ENCODE measurements at regions not wholly inside any gene's neighbourhood (a gene's known extent, or its start where the extent isn't known, plus 50 kb on each side); places are given as distances from the start of the nearest gene placed in this dataset.

DNA sequence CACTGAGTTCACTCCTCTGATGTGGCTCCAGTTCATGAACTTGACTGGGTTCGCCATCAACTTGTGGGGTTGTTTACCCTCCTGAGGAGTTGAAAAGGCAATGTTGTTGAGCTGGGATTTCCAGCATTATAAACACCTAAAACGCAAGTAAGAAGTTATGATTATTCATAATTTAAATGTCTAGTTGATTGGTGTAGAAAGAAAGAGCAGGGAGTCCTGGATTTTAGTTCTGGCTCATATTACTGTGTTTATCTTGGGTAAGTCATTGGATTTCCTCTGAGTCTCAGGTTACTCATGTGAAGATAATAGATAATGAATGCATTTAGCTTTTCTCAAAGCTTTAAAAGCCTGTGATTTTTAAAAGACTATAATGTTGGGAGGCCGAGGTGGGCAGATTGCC, 438.0 kb upstream of the CDH20 start:
- Histone ChIP-seq H2BK12ac (ENCODE audit: insufficient read length, low read depth, low read length) (no peak overlapping the region), H3K18ac (ENCODE audit: insufficient read length, low read depth, low read length) (no peak overlapping the region), H3K23ac (ENCODE audit: insufficient read length, low read depth, low read length) (no peak overlapping the region), H3K79me1 (ENCODE audit: insufficient read depth, low read depth, low read length, poor library complexity, severe bottlenecking) (no peaks in the 10 kb centered on the region), H4K8ac (replicated peaks; ENCODE audit: insufficient read length, low read depth, low read length) (no peak overlapping the region), H3K9me3 (ENCODE audit: control insufficient read depth, low read depth, low read length) (no peaks in the 10 kb centered on the region), H3K4me2 (ENCODE audit: insufficient read depth, insufficient read length, low read length) (no peak overlapping the region), H4K5ac (ENCODE audit: insufficient read length, low read depth, low read length) (no peak overlapping the region), H3T11ph (ENCODE audit: low read length) (no peak overlapping the region), H3K4me1 (ENCODE audit: insufficient read depth, low read length) (no peaks in the 10 kb centered on the region), H2AFZ (ENCODE audit: low read length) (no peak overlapping the region), H4K20me1 (ENCODE audit: control insufficient read depth, insufficient read depth, insufficient read length) (no peaks in the 10 kb centered on the region), H3K27ac (ENCODE audit: insufficient read length, low read depth, low read length) (no peak overlapping the region), H3K79me2 (ENCODE audit: insufficient read depth, low read length) (no peaks in the 10 kb centered on the region), H3K4ac (ENCODE audit: low read depth, low read length) (no peak overlapping the region), H3K14ac (ENCODE audit: insufficient read depth, low read length) (no peak overlapping the region), H3K9ac (ENCODE audit: extremely low read depth, insufficient read length, low read length) (no peak overlapping the region), H3K27me3 (ENCODE audit: insufficient read depth, low read length) (no peaks in the 10 kb centered on the region), H2BK5ac (ENCODE audit: insufficient read length, low read length) (no peak overlapping the region), H3K56ac (ENCODE audit: insufficient read length, low read depth, low read length) (no peak overlapping the region), H2BK15ac (ENCODE audit: low read depth, low read length) (no peak overlapping the region), H2BK20ac (ENCODE audit: low read depth, low read length, poor library complexity, severe bottlenecking) (no peak overlapping the region), H4K91ac (ENCODE audit: insufficient read length, low read depth, low read length) (no peak overlapping the region), H2AK5ac (ENCODE audit: insufficient read length, low read length) (no peak overlapping the region), H3K23me2 (ENCODE audit: insufficient read length, low read depth, low read length, poor library complexity, severe bottlenecking) (no peaks in the 10 kb centered on the region), H2BK120ac (ENCODE audit: low read depth, low read length, poor library complexity, severe bottlenecking) (no peak overlapping the region)
- no peak overlapping the region for H3K4me3 Mint-ChIP-seq
- TF ChIP-seq, protein P1, sequence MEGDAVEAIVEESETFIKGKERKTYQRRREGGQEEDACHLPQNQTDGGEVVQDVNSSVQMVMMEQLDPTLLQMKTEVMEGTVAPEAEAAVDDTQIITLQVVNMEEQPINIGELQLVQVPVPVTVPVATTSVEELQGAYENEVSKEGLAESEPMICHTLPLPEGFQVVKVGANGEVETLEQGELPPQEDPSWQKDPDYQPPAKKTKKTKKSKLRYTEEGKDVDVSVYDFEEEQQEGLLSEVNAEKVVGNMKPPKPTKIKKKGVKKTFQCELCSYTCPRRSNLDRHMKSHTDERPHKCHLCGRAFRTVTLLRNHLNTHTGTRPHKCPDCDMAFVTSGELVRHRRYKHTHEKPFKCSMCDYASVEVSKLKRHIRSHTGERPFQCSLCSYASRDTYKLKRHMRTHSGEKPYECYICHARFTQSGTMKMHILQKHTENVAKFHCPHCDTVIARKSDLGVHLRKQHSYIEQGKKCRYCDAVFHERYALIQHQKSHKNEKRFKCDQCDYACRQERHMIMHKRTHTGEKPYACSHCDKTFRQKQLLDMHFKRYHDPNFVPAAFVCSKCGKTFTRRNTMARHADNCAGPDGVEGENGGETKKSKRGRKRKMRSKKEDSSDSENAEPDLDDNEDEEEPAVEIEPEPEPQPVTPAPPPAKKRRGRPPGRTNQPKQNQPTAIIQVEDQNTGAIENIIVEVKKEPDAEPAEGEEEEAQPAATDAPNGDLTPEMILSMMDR (conservative IDR thresholded peaks at IDR 0.05), result no peak
- H3K27ac Mint-ChIP-seq, result no peak overlapping the region
- H3K36me3 Mint-ChIP-seq (ENCODE audit: insufficient read depth in 1 of 3, low read depth in 3 of 3), result no peaks in the 10 kb centered on the region
- DNase-seq, result no peak
- H3K27me3 Mint-ChIP-seq (ENCODE audit: low read depth), result no peaks in the 10 kb centered on the region
- WGBS (ENCODE audit: extremely low coverage, insufficient read length, low lambda C conversion rate), result no CpG with 5 or more reads among the region's 3 CpGs
- no peaks in the 10 kb centered on the region for H3K4me1 Mint-ChIP-seq
- no peaks in the 10 kb centered on the region for H3K9me3 Mint-ChIP-seq
